Erythroblast (primary cell): ENCODE measurements at regions not wholly inside any gene's neighbourhood (a gene's known extent, or its start where the extent isn't known, plus 50 kb on each side); places are given as distances from the start of the nearest gene placed in this dataset.

Experiments used
- DNase-seq, 2 experiments: peaks; one replicate each; lab custom pipeline; 2025; lab: John Stamatoyannopoulos, UW
- GATA1 ChIP-seq: IDR thresholded peaks from 2 replicates; pipeline ENCODE4 v1.6.1; 2011; ENCODE audit warnings: low read depth, mild to moderate bottlenecking, control low read depth, low read length, moderate library complexity
- POLR2A ChIP-seq: IDR thresholded peaks from 2 replicates; pipeline ENCODE4 v1.6.1; 2011; ENCODE audit warnings: mild to moderate bottlenecking, low read length

DNA sequence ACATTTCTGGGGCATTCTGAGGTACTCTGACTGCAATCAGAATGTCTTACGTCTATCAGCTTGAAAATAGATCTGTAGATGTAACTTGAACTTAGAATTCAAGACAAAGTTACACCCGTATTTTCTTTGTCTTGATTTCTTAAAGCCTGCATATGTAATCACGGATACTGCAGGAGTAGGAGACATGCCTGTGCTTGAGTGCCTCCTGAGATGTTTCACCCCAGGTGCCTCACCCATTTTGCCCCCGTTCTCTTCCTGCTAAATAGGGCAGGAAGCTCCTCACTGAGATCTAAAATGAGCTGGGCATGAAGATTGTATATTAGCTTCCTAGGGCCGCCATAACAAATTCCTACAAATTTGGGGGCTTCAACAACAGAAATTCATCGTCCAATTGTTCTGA is 131.9 kb downstream of the RDH14 start:
- TF ChIP-seq POLR2A (no peak), GATA1 (no peak)
- no peak for DNase-seq

DNA sequence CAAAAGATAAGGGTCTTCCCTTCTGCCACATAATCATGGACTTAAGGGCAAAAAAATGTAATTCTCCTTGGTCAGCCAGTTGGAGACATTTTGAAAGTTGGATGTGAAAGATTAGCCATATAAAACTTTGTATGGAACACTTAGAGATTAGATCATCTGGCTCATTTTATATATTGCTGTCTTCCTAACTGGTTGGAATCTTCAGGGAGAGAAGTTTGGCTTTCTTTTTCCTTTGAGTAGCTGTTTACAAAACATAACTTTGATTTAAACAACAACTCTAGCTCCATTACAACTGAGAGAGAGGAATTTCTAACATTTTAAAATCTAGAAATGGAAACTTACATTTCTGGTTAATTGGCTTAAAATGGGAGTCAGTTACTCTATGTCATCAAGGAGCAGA is 132.7 kb downstream of the RDH14 start:
- TF ChIP-seq POLR2A (no peak), GATA1 (no peak)
- DNase-seq = no peak

DNA sequence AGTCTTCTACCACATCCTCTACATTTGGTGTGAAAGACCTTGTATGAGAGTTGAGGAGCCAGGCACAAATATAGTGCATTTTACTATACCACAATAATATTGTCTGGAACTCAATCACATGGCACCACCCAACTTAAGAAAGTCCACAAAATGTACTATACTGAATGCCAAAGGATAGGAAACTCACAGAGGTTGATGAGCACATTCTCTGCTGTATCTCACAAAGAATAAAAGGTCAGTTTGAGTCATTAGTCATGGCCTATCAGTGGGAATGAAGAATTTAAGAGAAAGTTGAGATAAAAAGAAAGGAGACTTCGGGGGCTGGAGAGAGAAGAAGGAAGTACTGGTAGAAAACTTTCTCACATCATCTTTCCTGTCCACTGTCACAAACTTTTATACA is 134.3 kb downstream of the RDH14 start:
- TF ChIP-seq POLR2A = no peak
- TF ChIP-seq GATA1 = no peak
- no peak for DNase-seq

DNA sequence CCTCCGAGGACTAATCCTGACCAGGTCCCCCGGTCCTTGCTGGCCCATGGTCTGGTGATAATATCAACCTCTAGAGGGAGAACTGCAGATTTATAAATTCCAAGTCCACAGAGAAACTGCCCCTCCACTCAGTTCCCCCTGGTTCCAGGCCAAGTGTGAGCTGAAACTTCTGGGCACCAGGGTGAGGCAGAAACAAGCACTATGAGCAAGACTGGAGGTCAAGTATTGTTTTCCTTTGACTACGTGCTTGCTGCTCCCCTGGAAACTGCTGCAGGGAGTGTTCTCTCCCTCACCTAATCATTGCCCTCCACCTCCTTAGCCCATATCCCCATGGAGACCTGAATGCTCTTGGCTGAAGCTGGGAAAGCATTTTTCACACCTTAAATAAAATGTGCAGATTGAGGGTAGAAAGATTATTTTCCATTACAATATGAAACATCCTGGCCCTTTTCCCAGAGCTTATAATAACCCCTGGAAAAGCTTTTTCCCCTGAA is 135.2 kb downstream of the RDH14 start:
- no peak for TF ChIP-seq GATA1
- TF ChIP-seq POLR2A = no peak
- DNase-seq = no peak

DNA sequence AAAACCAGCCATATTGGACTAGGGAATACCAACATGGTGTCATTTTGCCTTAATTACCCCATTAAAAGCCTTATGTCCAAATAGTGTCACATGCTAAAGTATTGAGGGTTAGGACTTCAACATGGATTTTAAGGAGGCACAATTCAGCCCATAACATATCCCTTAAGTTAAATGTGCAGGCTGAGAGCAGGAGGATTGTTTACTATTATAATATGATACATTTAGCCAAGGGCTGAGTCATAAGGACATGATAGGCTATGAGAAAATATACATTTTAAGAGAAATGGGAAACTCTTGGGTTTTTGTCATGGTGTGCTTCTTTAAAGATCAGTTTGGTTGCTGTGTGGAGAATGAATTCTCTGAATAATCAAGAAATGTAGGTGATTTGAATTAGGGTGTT is 136.8 kb downstream of the RDH14 start:
- no peak for DNase-seq
- TF ChIP-seq GATA1 = no peak
- no peak for TF ChIP-seq POLR2A

DNA sequence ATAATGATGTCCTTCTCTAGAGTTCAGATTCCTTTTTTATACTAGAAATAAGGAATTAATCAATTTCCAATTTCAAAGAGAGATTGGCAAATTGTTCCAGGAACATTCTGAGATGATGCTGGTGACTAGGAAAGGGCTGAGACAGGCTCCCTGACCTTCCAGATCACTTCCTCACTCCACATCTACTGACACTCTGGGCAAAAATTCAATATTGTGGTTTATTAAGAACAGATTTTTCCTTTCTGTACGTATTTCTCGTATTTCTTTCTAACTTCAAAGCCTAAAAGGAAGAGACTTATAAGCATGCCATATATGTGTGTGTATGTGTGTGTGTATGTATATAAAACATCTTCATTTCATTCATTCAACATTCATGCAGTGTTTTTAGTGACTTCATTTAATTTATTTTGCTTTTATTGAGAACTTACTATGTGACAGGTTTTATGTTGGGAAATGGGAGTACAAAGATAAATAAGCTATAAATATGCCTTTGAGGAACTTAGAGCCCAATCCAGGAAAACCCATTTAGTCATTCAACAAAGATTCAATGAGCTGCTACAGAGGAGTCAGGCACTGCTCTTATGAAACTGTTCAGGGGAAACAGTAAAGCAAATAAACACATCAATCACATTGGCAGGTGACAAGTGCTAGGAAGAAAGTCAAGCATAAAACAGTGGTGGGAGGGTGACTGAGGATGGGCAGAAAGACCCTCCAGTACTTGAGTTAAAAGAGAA is 137.9 kb downstream of the RDH14 start:
- TF ChIP-seq GATA1 (no peak), POLR2A (no peak)
- no peak for DNase-seq

DNA sequence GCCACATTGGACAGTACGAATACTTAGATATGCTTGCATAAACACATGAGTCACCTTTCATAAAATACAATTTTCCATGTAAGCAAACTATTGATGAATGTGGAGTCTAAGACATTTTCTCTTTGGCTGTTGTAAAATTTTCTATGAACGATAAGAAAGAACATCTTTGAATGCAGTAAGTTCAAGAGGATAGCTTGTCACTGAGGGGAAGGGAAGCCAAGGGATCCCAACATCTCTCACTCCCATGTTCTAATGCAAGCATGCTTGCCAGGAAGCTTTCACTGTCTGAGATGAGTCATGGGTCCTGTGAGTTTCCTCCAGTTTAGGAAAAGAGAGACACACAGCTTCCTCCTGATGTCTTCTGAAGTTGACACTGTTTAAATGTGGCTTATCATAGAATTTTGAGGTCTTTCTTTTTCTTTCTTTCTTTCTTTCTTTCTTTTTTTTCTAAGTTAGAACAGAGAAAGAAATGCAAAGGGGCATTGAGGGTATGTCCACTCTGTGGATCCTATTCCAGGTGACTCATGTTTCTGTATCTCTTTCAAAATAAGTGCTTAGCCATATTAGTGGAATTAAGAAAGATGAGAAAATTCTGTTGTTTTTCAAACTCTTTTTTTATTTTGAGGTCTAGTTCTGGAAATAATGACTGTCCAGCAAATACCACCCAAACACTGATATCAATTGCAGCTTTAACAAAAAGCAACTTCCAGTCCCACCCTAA is 146.6 kb downstream of the RDH14 start:
- peak in 1 of 2 experiments; percentile 1 for DNase-seq

DNA sequence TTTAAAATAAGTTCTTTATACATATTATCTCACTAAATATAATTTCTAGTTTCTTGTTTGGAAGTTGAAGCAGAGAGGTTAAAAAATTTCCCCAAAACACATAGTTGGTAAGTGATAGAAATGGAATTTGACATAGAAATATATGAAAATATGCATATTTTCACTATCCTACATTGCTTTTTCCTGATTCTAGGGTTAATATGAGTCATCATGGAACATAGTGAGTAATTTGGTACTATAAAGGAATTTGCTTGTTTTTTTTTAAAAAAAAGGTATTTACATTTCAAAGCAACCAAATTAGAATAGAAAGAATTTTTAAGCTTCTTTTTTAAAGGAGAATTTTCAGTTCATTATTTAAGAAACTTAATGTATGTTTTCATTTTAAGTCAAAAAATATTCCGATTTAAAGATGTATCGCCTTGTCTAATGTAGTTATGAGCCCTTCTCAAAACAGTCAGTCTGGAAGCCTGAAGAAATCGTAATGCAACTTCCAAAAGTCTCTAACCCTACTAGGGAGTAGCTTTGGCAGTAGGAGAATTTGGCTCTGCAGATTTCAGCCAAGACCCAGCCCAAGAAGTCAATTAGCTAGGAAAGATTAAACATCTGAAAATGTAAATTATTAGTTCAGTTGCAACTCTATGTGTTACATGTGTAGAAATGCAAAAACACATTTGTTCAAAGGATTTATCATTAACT is 147.3 kb downstream of the RDH14 start:
- TF ChIP-seq GATA1 = no peak
- no peak for TF ChIP-seq POLR2A
- DNase-seq = no peak

More for the DNA sequence above, 146.6 kb downstream of the RDH14 start:
- TF ChIP-seq POLR2A (no peak), GATA1 (no peak)

DNA sequence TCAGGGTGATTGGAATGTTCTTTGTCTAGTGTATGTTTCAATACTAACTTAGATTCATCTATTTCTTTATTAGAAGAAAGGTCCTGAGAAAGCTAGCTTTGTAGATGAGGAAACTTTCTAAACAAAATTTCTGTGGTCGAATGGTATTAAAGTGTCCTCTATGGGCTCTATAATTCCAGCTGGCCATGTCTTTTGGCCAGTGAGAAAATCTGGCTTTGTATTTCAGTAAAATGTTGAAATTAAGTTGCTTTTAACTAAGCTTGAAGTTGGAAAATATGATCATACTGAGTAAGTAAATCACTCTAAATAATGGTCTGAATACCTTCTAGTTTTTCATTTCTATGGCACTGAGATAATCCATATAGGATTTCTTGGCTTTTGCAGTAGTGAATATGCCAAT is 148.8 kb downstream of the RDH14 start:
- TF ChIP-seq GATA1 (no peak), POLR2A (no peak)
- DNase-seq = no peak

DNA sequence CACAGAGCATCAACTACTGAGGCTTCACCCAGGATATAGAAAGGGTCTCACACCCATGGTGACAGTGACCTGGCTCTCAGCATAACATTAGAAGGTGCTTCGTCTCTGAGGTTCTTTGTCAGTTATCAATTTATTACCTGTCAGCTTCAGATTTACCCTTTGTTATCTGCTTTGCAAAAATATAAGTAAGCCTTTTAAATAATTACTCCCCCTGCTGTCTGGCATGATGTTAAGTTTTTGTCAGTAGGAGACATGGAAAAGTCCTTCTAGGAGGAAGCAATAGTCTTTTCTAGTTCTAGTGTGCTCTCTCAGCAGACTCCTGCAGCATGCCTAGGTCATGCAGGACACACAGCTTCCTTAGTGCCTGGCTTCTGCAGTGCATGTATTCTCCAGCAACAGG is 149.9 kb downstream of the RDH14 start:
- DNase-seq = no peak
- no peak for TF ChIP-seq POLR2A
- TF ChIP-seq GATA1 = no peak

DNA sequence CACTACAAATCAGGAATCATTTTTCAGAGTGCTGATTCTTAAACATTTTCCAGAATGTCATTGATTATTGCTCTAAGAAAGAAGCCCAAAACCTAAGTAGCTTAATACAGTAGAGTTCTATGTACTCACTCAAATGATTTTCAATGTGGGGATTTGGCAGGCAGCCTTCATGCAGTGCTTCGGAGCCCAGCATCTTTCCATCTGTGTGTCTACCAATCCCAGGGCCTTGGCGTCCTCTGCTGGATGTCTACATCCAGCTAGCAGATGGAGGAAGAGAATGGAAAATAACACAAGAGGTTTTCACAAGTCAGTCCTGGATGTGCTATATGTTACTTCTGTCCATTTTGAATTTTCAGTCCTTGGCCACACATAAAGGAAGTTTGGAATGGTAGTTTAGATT is 151.8 kb downstream of the RDH14 start:
- TF ChIP-seq GATA1 = no peak
- no peak for TF ChIP-seq POLR2A
- DNase-seq = no peak

DNA sequence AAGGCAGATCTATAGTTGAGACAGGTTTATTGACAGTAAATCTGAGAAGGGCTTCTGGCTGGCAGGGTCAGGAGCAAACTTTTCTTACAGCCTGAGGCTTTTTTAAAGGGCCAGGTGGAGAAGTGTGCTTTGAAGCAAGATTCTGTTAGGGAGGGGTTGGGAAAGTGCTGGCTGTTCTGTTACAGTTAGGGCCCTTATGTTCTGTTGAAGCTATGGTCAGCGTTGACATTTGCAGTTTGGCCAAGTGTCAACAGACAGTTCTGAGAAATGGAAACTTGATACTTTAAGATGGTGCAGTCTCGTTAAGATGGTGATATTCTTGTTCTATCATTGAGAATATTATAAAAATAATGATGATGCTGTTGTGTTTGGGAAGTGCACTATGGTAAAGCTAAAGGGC is 154.2 kb downstream of the RDH14 start:
- no peak for DNase-seq
- TF ChIP-seq POLR2A (no peak), GATA1 (no peak)

DNA sequence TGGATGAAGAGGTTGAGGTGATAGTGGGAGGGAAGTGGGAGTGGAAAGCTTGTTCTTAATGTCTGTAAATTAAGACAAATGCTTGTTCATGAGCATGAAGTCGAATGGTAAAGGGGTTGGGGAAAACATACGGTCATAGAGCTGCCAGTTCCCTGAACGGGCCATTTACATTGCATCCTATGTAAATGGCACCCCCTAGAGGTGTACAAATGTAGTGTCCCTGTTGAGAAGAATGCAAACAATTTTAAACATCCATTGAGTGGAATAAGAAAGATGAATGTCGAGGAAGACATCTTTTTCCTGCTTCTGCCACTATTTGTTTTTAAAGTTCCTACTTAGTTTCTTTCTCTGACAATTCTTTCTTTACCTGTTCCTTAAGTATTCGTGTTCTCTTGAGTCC is 155.7 kb downstream of the RDH14 start:
- DNase-seq = peak; percentile 4 to 5
- no peak for TF ChIP-seq GATA1
- TF ChIP-seq POLR2A = no peak

DNA sequence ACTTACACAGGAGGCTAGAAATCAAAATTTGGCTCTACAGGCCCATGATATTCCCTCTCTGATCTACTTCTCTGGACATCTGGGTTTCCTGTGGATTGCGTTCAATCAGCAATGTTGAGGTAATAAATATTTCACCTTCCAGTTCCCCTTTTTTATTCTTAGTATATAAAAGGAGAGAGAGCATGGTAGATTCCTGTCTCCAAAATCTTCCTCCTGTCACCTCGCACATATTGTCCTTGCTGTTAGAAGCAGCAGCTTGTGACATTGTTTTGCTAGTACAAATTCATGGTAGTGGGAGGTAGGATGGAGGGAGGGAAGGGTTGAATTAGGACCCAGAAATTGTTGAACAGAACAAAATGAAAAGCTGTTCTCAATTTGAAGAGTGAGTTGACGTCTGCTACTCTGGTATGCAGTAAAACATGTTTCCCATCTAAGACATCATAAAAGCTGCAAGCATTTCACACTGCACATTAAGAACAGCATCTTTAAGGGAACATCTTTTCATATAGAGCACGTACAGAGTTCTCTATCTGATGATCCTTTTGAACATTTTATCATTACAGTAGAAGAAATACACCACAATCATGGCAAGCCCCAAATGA is 156.4 kb downstream of the RDH14 start:
- no peak for DNase-seq
- no peak for TF ChIP-seq GATA1
- TF ChIP-seq POLR2A = no peak
